PC-3 (cell line): ENCODE measurements at regions not wholly inside any gene's neighbourhood (a gene's known extent, or its start where the extent isn't known, plus 50 kb on each side); places are given as distances from the start of the nearest gene placed in this dataset.
A peak's percentile ranks its signal among the peaks of the same experiment; 100 is the strongest.

ENCODE experiments used
- ATAC-seq: fragments of 200-7000 bp; cut with Tn5 transposase; 2 replicates; pipeline ENCODE4 v1.9.1; 2020; ENCODE audit warnings: mild to moderate bottlenecking, moderate library complexity
- BruUV-seq: library from RNA; stranded (reverse); fragments of 400-500 nt; replicated peaks from 2 replicates; lab custom pipeline; 2021; lab: Mats Ljungman, UMichigan
- CTCF ChIA-PET: fragments of 300-600 bp; sonication (Branson Sonifier 250); formaldehyde crosslinking; loops from one replicate; lab custom pipeline; 2022; ENCODE audit warnings: antibody characterized with exemption; lab: Charles Lee
- POLR2A ChIA-PET: fragments of 300-600 bp; sonication (Branson Sonifier 250); formaldehyde crosslinking; loops from one replicate; lab custom pipeline; 2022; ENCODE audit warnings: antibody characterized with exemption; ENCODE audit not compliant: unreplicated experiment; lab: Charles Lee
- DNase-seq: peaks from one replicate; pipeline ENCODE4 v3.0.0-alpha.2; 2015
- H2AFZ ChIP-seq: fragments of 300-600 bp; sonication (generic); 2 replicates; pipeline ENCODE4 v1.6.0; 2016; ENCODE audit warnings: antibody characterized with exemption, low read length
- H3F3A ChIP-seq: fragments of 300-600 bp; sonication (generic); one replicate; pipeline ENCODE4 v1.6.0; 2017; ENCODE audit warnings: antibody characterized with exemption, low read length, control low read depth, mild to moderate bottlenecking; ENCODE audit not compliant: unreplicated experiment
- H3K27ac ChIP-seq: fragments of 300-600 bp; sonication (generic); 2 replicates; pipeline ENCODE4 v1.5.1; 2016; ENCODE audit warnings: mild to moderate bottlenecking, low read length
- H3K27me3 ChIP-seq: fragments of 300-600 bp; sonication (generic); 2 replicates; pipeline ENCODE4 v1.6.1; 2016; ENCODE audit warnings: low read length, mixed read lengths
- H3K36me3 ChIP-seq: fragments of 300-600 bp; sonication (generic); 2 replicates; pipeline ENCODE4 v1.6.1; 2016; ENCODE audit warnings: low read depth, mixed run types, low read length, mixed read lengths
- H3K4me1 ChIP-seq: fragments of 300-600 bp; sonication (generic); 2 replicates; pipeline ENCODE4 v1.5.1; 2016; ENCODE audit warnings: low read length; ENCODE audit not compliant: insufficient read depth
- H3K4me2 ChIP-seq: fragments of 300-600 bp; sonication (generic); 2 replicates; pipeline ENCODE4 v1.6.0; 2016; ENCODE audit warnings: low read length
- H3K4me3 ChIP-seq: fragments of 300-600 bp; sonication (generic); 2 replicates; pipeline ENCODE4 v1.5.1; 2016; ENCODE audit warnings: mild to moderate bottlenecking, low read length, mixed read lengths
- H3K79me2 ChIP-seq: fragments of 300-600 bp; sonication (generic); 2 replicates; pipeline ENCODE4 v1.6.1; 2017; ENCODE audit warnings: low read length, mixed read lengths
- H3K9ac ChIP-seq: fragments of 300-600 bp; sonication (generic); 2 replicates; pipeline ENCODE4 v1.6.0; 2016; ENCODE audit warnings: mild to moderate bottlenecking, low read length
- H3K9me2 ChIP-seq: fragments of 300-600 bp; sonication (generic); replicated peaks from 2 replicates; pipeline ENCODE4 v1.6.1; 2016; ENCODE audit warnings: mixed run types, low read length, mixed read lengths
- H3K9me3 ChIP-seq: fragments of 300-600 bp; sonication (generic); 2 replicates; pipeline ENCODE4 v1.6.1; 2016; ENCODE audit warnings: low read length, mixed read lengths
- H4K20me1 ChIP-seq: fragments of 300-600 bp; sonication (generic); 2 replicates; pipeline ENCODE4 v1.6.1; 2016; ENCODE audit warnings: low read length, mixed read lengths
- CTCF ChIP-seq: fragments of 300-600 bp; sonication (generic); conservative IDR thresholded peaks from 2 replicates; pipeline ENCODE4 v1.5.1; 2017; ENCODE audit warnings: antibody characterized with exemption, low read depth, mild to moderate bottlenecking, low read length
- EZH2 ChIP-seq: fragments of 300-600 bp; sonication (generic); IDR thresholded peaks from one replicate; pipeline ENCODE4 v1.6.1; 2017; ENCODE audit warnings: antibody characterized with exemption, mild to moderate bottlenecking, low read length; ENCODE audit not compliant: unreplicated experiment
- EZH2phosphoT487 ChIP-seq: fragments of 300-600 bp; sonication (generic); IDR thresholded peaks from 2 replicates; pipeline ENCODE4 v1.6.1; 2018; ENCODE audit warnings: mild to moderate bottlenecking, antibody characterized with exemption, low read length, borderline replicate concordance
- intact Hi-C: fragments of 100-400 bp; cut with micrococcal nuclease; formaldehyde crosslinking; loops from 2 replicates; pipeline ENCODE4 v1.9.0; 2023

- Histone ChIP-seq H3K9me2 (no peaks in the 10 kb centered on the region), H3K9ac (no peak overlapping the region), H3F3A (no peaks in the 10 kb centered on the region), H3K27me3 (no peaks in the 10 kb centered on the region), H3K27ac (no peak overlapping the region), H4K20me1 (no peaks in the 10 kb centered on the region), H2AFZ (no peak overlapping the region), H3K4me1 (peaks cover 12% of the 10 kb centered on the region), H3K9me3 (no peaks in the 10 kb centered on the region), H3K4me2 (no peak overlapping the region), H3K36me3 (no peaks in the 10 kb centered on the region), H3K79me2 (no peaks in the 10 kb centered on the region), H3K4me3 (no peak overlapping the region)
- CTCF ChIA-PET: no interaction called here
- ATAC-seq (peak; percentile 93), DNase-seq (peak; percentile 51)
- POLR2A ChIA-PET: no interaction called here
- intact Hi-C loops: no loop called here
- no peak for TF ChIP-seq CTCF
- BruUV-seq: no TSS peak
These were observed 683.4 kb downstream of the SLC16A7 start for GRCh38 chr12:60279221-60279620.

- H3K4me2 ChIP-seq: no peak overlapping the region
- POLR2A ChIA-PET: no interaction called here
- intact Hi-C loops: no loop called here
- no peak overlapping the region for H2AFZ ChIP-seq
- H3K36me3 ChIP-seq: no peaks in the 10 kb centered on the region
- no peaks in the 10 kb centered on the region for H3F3A ChIP-seq
- H3K4me3 ChIP-seq: no peak overlapping the region
- peaks cover 12% of the 10 kb centered on the region for H3K4me1 ChIP-seq
- no peaks in the 10 kb centered on the region for H3K27me3 ChIP-seq
- no TSS peak for BruUV-seq
- no peak overlapping the region for H3K27ac ChIP-seq
- DNase-seq (no peak), ATAC-seq (no peak)
- H3K9me2 ChIP-seq: no peaks in the 10 kb centered on the region
- H3K79me2 ChIP-seq: no peaks in the 10 kb centered on the region
- H4K20me1 ChIP-seq: no peaks in the 10 kb centered on the region
- no peak overlapping the region for H3K9ac ChIP-seq
- TF ChIP-seq EZH2phosphoT487: no peak
- no peak for TF ChIP-seq EZH2
- TF ChIP-seq CTCF: no peak
- H3K9me3 ChIP-seq: no peaks in the 10 kb centered on the region
- CTCF ChIA-PET: no interaction called here
These were observed 685.7 kb downstream of the SLC16A7 start for GRCh38 chr12:60281522-60281921.

GRCh38 chr12:60290532-60290931 lies 694.7 kb downstream of the SLC16A7 start:
- H3K4me3 ChIP-seq: no peak overlapping the region
- intact Hi-C loops: loop anchor here (5.0 kb wide), 1 partner anchor 47 kb away; no protein-coding TSS in a partner anchor
- H3K79me2 ChIP-seq: no peaks in the 10 kb centered on the region
- BruUV-seq: no TSS peak
- DNase-seq (no peak), ATAC-seq (no peak)
- no peaks in the 10 kb centered on the region for H3K27me3 ChIP-seq
- no peak overlapping the region for H2AFZ ChIP-seq
- H4K20me1 ChIP-seq: no peaks in the 10 kb centered on the region
- H3K9ac ChIP-seq: no peak overlapping the region
- H3K36me3 ChIP-seq: no peaks in the 10 kb centered on the region
- ChIA-PET POLR2A (no interaction called here), CTCF (no interaction called here)
- TF ChIP-seq EZH2 (no peak), EZH2phosphoT487 (no peak), CTCF (no peak)
- no peaks in the 10 kb centered on the region for H3K9me3 ChIP-seq
- H3K27ac ChIP-seq: no peak overlapping the region
- no peaks in the 10 kb centered on the region for H3K9me2 ChIP-seq
- no peaks in the 10 kb centered on the region for H3F3A ChIP-seq
- peaks cover 9% of the 10 kb centered on the region for H3K4me1 ChIP-seq
- H3K4me2 ChIP-seq: no peak overlapping the region
